ENCODE measurements at regions not wholly inside any gene's neighbourhood (a gene's known extent, or its start where the extent isn't known, plus 50 kb on each side); places are given as distances from the start of the nearest gene placed in this dataset.

- Histone ChIP-seq H4K20me1 (ENCODE audit: low read depth, low read length) (no peaks in the 10 kb centered on the region), H3K4me3 (ENCODE audit: insufficient read depth, low read length, poor library complexity, severe bottlenecking) (no peak overlapping the region), H3K4me2 (ENCODE audit: low read depth, low read length, poor library complexity, severe bottlenecking) (no peak overlapping the region), H3K27me3 (ENCODE audit: low read length) (no peaks in the 10 kb centered on the region), H2AFZ (ENCODE audit: low read depth, low read length, severe bottlenecking) (no peak overlapping the region), H3K9ac (ENCODE audit: low read length) (no peak overlapping the region), H3K27ac (ENCODE audit: low read depth, low read length) (no peak overlapping the region), H3K36me3 (ENCODE audit: low read length) (no peaks in the 10 kb centered on the region), H3K79me2 (ENCODE audit: insufficient read depth, low read length) (no peaks in the 10 kb centered on the region), H3F3A (ENCODE audit: insufficient read depth) (no peaks in the 10 kb centered on the region), H3K9me3 (ENCODE audit: insufficient read depth, low read length) (no peaks in the 10 kb centered on the region), H3K9me2 (replicated peaks; ENCODE audit: insufficient read depth, low read length) (no peaks in the 10 kb centered on the region)
- TF ChIP-seq EZH2phosphoT487 (conservative IDR thresholded peaks at IDR 0.05; ENCODE audit: low read length) (no peak), CTCF (IDR thresholded peaks at IDR 0.05; ENCODE audit: insufficient read depth, low read length, poor library complexity, severe bottlenecking) (no peak)
Measured at GRCh38 chr18:44036501-44036900, 644.2 kb upstream of the SETBP1 start.

GRCh38 chr18:44039216-44039615, 641.5 kb upstream of the SETBP1 start:
- H3K36me3 ChIP-seq (ENCODE audit: low read length): no peaks in the 10 kb centered on the region
- H3K4me2 ChIP-seq (ENCODE audit: low read depth, low read length, poor library complexity, severe bottlenecking): no peak overlapping the region
- H3K4me3 ChIP-seq (ENCODE audit: insufficient read depth, low read length, poor library complexity, severe bottlenecking): no peak overlapping the region
- H3F3A ChIP-seq (ENCODE audit: insufficient read depth): no peaks in the 10 kb centered on the region
- no peak overlapping the region for H3K9ac ChIP-seq (ENCODE audit: low read length)
- no peak for TF ChIP-seq EZH2phosphoT487 (conservative IDR thresholded peaks at IDR 0.05; ENCODE audit: low read length)
- TF ChIP-seq CTCF (IDR thresholded peaks at IDR 0.05; ENCODE audit: insufficient read depth, low read length, poor library complexity, severe bottlenecking): no peak
- no peak overlapping the region for H2AFZ ChIP-seq (ENCODE audit: low read depth, low read length, severe bottlenecking)
- H4K20me1 ChIP-seq (ENCODE audit: low read depth, low read length): no peaks in the 10 kb centered on the region
- H3K27me3 ChIP-seq (ENCODE audit: low read length): no peaks in the 10 kb centered on the region
- H3K79me2 ChIP-seq (ENCODE audit: insufficient read depth, low read length): no peaks in the 10 kb centered on the region
- no peak overlapping the region for H3K27ac ChIP-seq (ENCODE audit: low read depth, low read length)
- no peaks in the 10 kb centered on the region for H3K9me3 ChIP-seq (ENCODE audit: insufficient read depth, low read length)
- no peaks in the 10 kb centered on the region for H3K9me2 ChIP-seq (replicated peaks; ENCODE audit: insufficient read depth, low read length)

GRCh38 chr18:44039826-44040225, 640.9 kb upstream of the SETBP1 start:
- Histone ChIP-seq H3K79me2 (ENCODE audit: insufficient read depth, low read length) (no peaks in the 10 kb centered on the region), H3K27me3 (ENCODE audit: low read length) (no peaks in the 10 kb centered on the region), H3K4me3 (ENCODE audit: insufficient read depth, low read length, poor library complexity, severe bottlenecking) (no peak overlapping the region), H3K36me3 (ENCODE audit: low read length) (no peaks in the 10 kb centered on the region), H3K4me2 (ENCODE audit: low read depth, low read length, poor library complexity, severe bottlenecking) (no peak overlapping the region), H4K20me1 (ENCODE audit: low read depth, low read length) (no peaks in the 10 kb centered on the region), H3F3A (ENCODE audit: insufficient read depth) (no peaks in the 10 kb centered on the region), H3K9ac (ENCODE audit: low read length) (no peak overlapping the region), H2AFZ (ENCODE audit: low read depth, low read length, severe bottlenecking) (no peak overlapping the region), H3K9me3 (ENCODE audit: insufficient read depth, low read length) (no peaks in the 10 kb centered on the region), H3K9me2 (replicated peaks; ENCODE audit: insufficient read depth, low read length) (no peaks in the 10 kb centered on the region), H3K27ac (ENCODE audit: low read depth, low read length) (no peak overlapping the region)
- no peak for TF ChIP-seq EZH2phosphoT487 (conservative IDR thresholded peaks at IDR 0.05; ENCODE audit: low read length)
- no peak for TF ChIP-seq CTCF (IDR thresholded peaks at IDR 0.05; ENCODE audit: insufficient read depth, low read length, poor library complexity, severe bottlenecking)

All from SU-DHL-6 (cell line).